PC-9 (cell line): ENCODE measurements at regions not wholly inside any gene's neighbourhood (a gene's known extent, or its start where the extent isn't known, plus 50 kb on each side); places are given as distances from the start of the nearest gene placed in this dataset.

Source experiments
- BruUV-seq: library from RNA; stranded (reverse); fragments of 400-500 nt; replicated peaks from 2 replicates; lab custom pipeline; 2021; lab: Mats Ljungman, UMichigan
- CTCF ChIA-PET: fragments of 300-600 bp; sonication (Branson Sonifier 250); formaldehyde crosslinking; loops from one replicate; lab custom pipeline; 2022; ENCODE audit warnings: antibody characterized with exemption; lab: Charles Lee
- POLR2A ChIA-PET: fragments of 300-600 bp; sonication (Branson Sonifier 250); formaldehyde crosslinking; loops from one replicate; lab custom pipeline; 2022; ENCODE audit warnings: antibody characterized with exemption; ENCODE audit not compliant: unreplicated experiment; lab: Charles Lee
- DNase-seq, 2 experiments: peaks; one replicate each; pipeline versions ENCODE4 v3.0.0 to v3.0.0-alpha.2; 2015 to 2022; ENCODE audit warnings: mixed read lengths in 1 of 2
- H2AFZ ChIP-seq: fragments of 200-600 bp; sonication (generic); 2 replicates; pipeline ENCODE4 v1.8.1; 2017; ENCODE audit warnings: antibody characterized with exemption
- H3F3A ChIP-seq: fragments of 200-600 bp; sonication (generic); 2 replicates; pipeline ENCODE4 v1.8.1; 2017; ENCODE audit warnings: antibody characterized with exemption, mild to moderate bottlenecking, low read depth; ENCODE audit not compliant: insufficient read depth
- H3K27ac ChIP-seq: fragments of 200-600 bp; sonication (generic); 2 replicates; pipeline ENCODE4 v1.6.1; 2016; ENCODE audit warnings: mixed run types
- H3K27me3 ChIP-seq: fragments of 200-600 bp; sonication (generic); 2 replicates; pipeline ENCODE4 v1.6.1; 2016; ENCODE audit warnings: low read depth, mixed run types; ENCODE audit not compliant: insufficient read depth
- H3K36me3 ChIP-seq: fragments of 200-600 bp; sonication (generic); 2 replicates; pipeline ENCODE4 v1.6.1; 2016; ENCODE audit warnings: low read depth, mixed run types
- H3K4me1 ChIP-seq: fragments of 200-600 bp; sonication (generic); replicated peaks from 2 replicates; pipeline ENCODE4 v1.6.1; 2016; ENCODE audit warnings: mixed run types; ENCODE audit not compliant: insufficient read depth
- H3K4me2 ChIP-seq: fragments of 200-600 bp; sonication (generic); 2 replicates; pipeline ENCODE4 v1.6.1; 2017; ENCODE audit warnings: mixed run types
- H3K4me3 ChIP-seq: fragments of 200-600 bp; sonication (generic); 2 replicates; pipeline ENCODE4 v1.6.1; 2016; ENCODE audit warnings: mixed run types
- H3K79me2 ChIP-seq: fragments of 200-600 bp; sonication (generic); 2 replicates; pipeline ENCODE4 v1.6.1; 2017; ENCODE audit warnings: low read depth, mixed run types
- H3K9me2 ChIP-seq: fragments of 200-600 bp; sonication (generic); 2 replicates; pipeline ENCODE4 v1.8.1; 2017; ENCODE audit warnings: mild to moderate bottlenecking; ENCODE audit not compliant: insufficient read depth
- H3K9me3 ChIP-seq: fragments of 200-600 bp; sonication (generic); 2 replicates; pipeline ENCODE4 v1.8.1; 2016; ENCODE audit warnings: low read depth; ENCODE audit not compliant: insufficient read depth
- H4K20me1 ChIP-seq: fragments of 200-600 bp; sonication (generic); 2 replicates; pipeline ENCODE4 v1.8.1; 2017; ENCODE audit not compliant: insufficient read depth
- EZH2 ChIP-seq: fragments of 200-600 bp; sonication (generic); IDR thresholded peaks from 2 replicates; pipeline ENCODE4 v1.8.0; 2017; ENCODE audit warnings: antibody characterized with exemption, low read depth
- intact Hi-C: fragments of 100-400 bp; cut with micrococcal nuclease; formaldehyde crosslinking; loops from one replicate; pipeline ENCODE4 v1.10.0; 2022; ENCODE audit not compliant: unreplicated experiment
- TF ChIP-seq, protein P1 (sequence below): fragments of 200-600 bp; sonication (generic); conservative IDR thresholded peaks from 2 replicates; pipeline ENCODE4 v1.6.1; 2017; ENCODE audit warnings: mixed run types, antibody characterized with exemption, mild to moderate bottlenecking, moderate library complexity

DNA sequence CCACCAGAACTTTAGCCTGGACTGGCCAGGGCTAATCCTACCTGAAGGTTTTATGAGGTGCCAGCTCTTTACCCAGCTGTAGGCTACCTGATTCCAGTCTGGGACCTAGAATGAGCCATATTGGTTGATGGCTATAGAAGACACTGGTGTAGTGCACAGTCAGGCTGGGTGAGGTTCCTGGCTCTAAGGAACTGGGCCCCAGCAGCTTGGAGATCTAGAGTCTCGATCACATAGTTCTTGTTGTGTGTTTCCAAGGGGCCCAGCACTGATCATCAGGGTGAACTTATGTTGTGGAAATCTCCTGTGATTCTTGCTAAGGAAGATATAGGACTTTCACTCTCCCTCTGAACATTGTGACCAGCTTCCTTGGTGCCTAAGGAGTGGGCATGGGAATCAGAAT lies 236.3 kb downstream of the ZNF536 start:
- Histone ChIP-seq H3F3A (no peaks in the 10 kb centered on the region), H3K4me1 (no peaks in the 10 kb centered on the region), H3K9me2 (no peaks in the 10 kb centered on the region), H3K36me3 (no peaks in the 10 kb centered on the region), H3K79me2 (no peaks in the 10 kb centered on the region), H2AFZ (no peak overlapping the region), H3K27me3 (no peaks in the 10 kb centered on the region), H4K20me1 (no peaks in the 10 kb centered on the region), H3K4me2 (no peak overlapping the region), H3K9me3 (no peaks in the 10 kb centered on the region), H3K4me3 (no peak overlapping the region), H3K27ac (no peak overlapping the region)
- TF ChIP-seq, protein P1, sequence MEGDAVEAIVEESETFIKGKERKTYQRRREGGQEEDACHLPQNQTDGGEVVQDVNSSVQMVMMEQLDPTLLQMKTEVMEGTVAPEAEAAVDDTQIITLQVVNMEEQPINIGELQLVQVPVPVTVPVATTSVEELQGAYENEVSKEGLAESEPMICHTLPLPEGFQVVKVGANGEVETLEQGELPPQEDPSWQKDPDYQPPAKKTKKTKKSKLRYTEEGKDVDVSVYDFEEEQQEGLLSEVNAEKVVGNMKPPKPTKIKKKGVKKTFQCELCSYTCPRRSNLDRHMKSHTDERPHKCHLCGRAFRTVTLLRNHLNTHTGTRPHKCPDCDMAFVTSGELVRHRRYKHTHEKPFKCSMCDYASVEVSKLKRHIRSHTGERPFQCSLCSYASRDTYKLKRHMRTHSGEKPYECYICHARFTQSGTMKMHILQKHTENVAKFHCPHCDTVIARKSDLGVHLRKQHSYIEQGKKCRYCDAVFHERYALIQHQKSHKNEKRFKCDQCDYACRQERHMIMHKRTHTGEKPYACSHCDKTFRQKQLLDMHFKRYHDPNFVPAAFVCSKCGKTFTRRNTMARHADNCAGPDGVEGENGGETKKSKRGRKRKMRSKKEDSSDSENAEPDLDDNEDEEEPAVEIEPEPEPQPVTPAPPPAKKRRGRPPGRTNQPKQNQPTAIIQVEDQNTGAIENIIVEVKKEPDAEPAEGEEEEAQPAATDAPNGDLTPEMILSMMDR, result no peak
- TF ChIP-seq EZH2, result no peak
- no peak for DNase-seq
- intact Hi-C loops, result no loop called here
- POLR2A ChIA-PET, result interaction anchor here (0.7 kb wide), 1 partner anchor 97 kb away, joined by 5 read pairs; no protein-coding TSS in a partner anchor
- CTCF ChIA-PET, result no interaction called here
- BruUV-seq, result no TSS peak
